Hepatocyte (in vitro differentiated cells): ENCODE measurements at regions not wholly inside any gene's neighbourhood (a gene's known extent, or its start where the extent isn't known, plus 50 kb on each side); places are given as distances from the start of the nearest gene placed in this dataset.

ENCODE experiments used
- EZH2 ChIP-seq: fragments of 200-600 bp; sonication (generic); IDR thresholded peaks from 2 replicates; pipeline ENCODE4 v1.6.1; 2016; ENCODE audit warnings: antibody characterized with exemption, mild to moderate bottlenecking, borderline replicate concordance
- TF ChIP-seq, protein P1 (sequence below): fragments of 200-600 bp; sonication (generic); IDR thresholded peaks from 2 replicates; pipeline ENCODE4 v1.5.1; 2016; ENCODE audit warnings: antibody characterized with exemption, mild to moderate bottlenecking; ENCODE audit not compliant: poor library complexity

DNA sequence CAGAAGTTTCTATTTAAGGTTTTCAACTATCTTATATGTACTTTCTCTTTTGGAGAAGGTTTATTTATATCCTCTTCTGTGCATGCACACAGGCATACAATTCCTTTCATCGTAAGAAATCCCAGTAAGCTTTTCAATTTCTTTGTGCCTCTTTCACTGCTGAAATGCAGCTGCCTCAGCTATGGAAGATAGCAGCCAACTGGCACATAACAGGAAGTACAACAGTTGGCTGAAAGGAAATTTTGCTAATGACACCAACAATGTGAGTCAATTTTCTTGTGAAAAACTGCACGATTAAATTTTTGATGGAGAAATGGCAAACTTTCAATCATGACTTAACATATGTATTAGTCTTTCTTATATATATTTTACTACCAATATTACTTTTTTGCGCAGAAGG, 74.5 kb upstream of the PAQR3 start:
- TF ChIP-seq, protein P1, sequence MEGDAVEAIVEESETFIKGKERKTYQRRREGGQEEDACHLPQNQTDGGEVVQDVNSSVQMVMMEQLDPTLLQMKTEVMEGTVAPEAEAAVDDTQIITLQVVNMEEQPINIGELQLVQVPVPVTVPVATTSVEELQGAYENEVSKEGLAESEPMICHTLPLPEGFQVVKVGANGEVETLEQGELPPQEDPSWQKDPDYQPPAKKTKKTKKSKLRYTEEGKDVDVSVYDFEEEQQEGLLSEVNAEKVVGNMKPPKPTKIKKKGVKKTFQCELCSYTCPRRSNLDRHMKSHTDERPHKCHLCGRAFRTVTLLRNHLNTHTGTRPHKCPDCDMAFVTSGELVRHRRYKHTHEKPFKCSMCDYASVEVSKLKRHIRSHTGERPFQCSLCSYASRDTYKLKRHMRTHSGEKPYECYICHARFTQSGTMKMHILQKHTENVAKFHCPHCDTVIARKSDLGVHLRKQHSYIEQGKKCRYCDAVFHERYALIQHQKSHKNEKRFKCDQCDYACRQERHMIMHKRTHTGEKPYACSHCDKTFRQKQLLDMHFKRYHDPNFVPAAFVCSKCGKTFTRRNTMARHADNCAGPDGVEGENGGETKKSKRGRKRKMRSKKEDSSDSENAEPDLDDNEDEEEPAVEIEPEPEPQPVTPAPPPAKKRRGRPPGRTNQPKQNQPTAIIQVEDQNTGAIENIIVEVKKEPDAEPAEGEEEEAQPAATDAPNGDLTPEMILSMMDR, result no peak
- TF ChIP-seq EZH2, result no peak
